Stimulated activated CD4-positive, alpha-beta T cell treated with anti-CD3 and anti-CD28 coated beads, TNF-alpha, amount 100 ng/mL, for 48 hours (primary cell): ENCODE measurements at regions not wholly inside any gene's neighbourhood (a gene's known extent, or its start where the extent isn't known, plus 50 kb on each side); places are given as distances from the start of the nearest gene placed in this dataset.
A peak's percentile ranks its signal among the peaks of the same experiment; 100 is the strongest.

ENCODE experiments used
- DNase-seq, 3 donors: peaks; one replicate each; pipeline ENCODE4 v3.0.0-alpha.2; 2020; ENCODE audit warnings: low read depth in 3 of 3

GRCh38 chr2:121961761-121962160, 206.3 kb downstream of the TSN start:
- DNase-seq, result no peak

- no peak for DNase-seq
These were observed 210.2 kb downstream of the TSN start for GRCh38 chr2:121965661-121966060.

GRCh38 chr2:121966663-121967062, 211.2 kb downstream of the TSN start:
- no peak for DNase-seq

- DNase-seq, result no peak
These were observed 213.7 kb downstream of the TSN start for GRCh38 chr2:121969166-121969565.

GRCh38 chr2:121969766-121970639, 214.6 kb downstream of the TSN start:
- DNase-seq, result no peak

GRCh38 chr2:121972203-121972602, 216.8 kb downstream of the TSN start:
- no peak for DNase-seq

GRCh38 chr2:121974897-121975661, 219.6 kb downstream of the TSN start:
- peak in 2 of 3 donors; percentile 6 to 48 for DNase-seq

- DNase-seq, result no peak
These were observed 221.5 kb downstream of the TSN start for GRCh38 chr2:121976926-121977325.

- DNase-seq, result no peak
These were observed 221.9 kb downstream of the TSN start for GRCh38 chr2:121977326-121977725.

- no peak for DNase-seq
These were observed 237.2 kb downstream of the TSN start for GRCh38 chr2:121992700-121993099.

GRCh38 chr2:121993682-121994081, 238.2 kb downstream of the TSN start:
- no peak for DNase-seq

- no peak for DNase-seq
These were observed 239.1 kb downstream of the TSN start for GRCh38 chr2:121994238-121995206.

- DNase-seq, result no peak
These were observed 243.3 kb downstream of the TSN start for GRCh38 chr2:121998751-121999150.

- DNase-seq, result no peak
These were observed 243.8 kb downstream of the TSN start for GRCh38 chr2:121999264-121999663.

- DNase-seq, result no peak
These were observed 245.3 kb downstream of the TSN start for GRCh38 chr2:122000556-122001340.

- no peak for DNase-seq
These were observed 246.0 kb downstream of the TSN start for GRCh38 chr2:122001441-122001874.

- DNase-seq, result no peak
These were observed 247.9 kb downstream of the TSN start for GRCh38 chr2:122003196-122003940.

GRCh38 chr2:122007126-122007525, 251.7 kb downstream of the TSN start:
- DNase-seq, result no peak

GRCh38 chr2:122007577-122007976, 252.1 kb downstream of the TSN start:
- no peak for DNase-seq

- no peak for DNase-seq
These were observed 254.1 kb downstream of the TSN start for GRCh38 chr2:122009561-122009960.
